WTC11 (cell line): ENCODE measurements at regions not wholly inside any gene's neighbourhood (a gene's known extent, or its start where the extent isn't known, plus 50 kb on each side); places are given as distances from the start of the nearest gene placed in this dataset.

ENCODE experiments used
- ATAC-seq: fragments of 200-7000 bp; cut with Tn5 transposase; 2 replicates; pipeline ENCODE4 v1.10.0; 2021; ENCODE audit warnings: mild to moderate bottlenecking, moderate library complexity
- CTCF ChIA-PET: fragments of 300-600 bp; sonication (Branson Sonifier 250); formaldehyde crosslinking; loops from one replicate; lab custom pipeline; 2021; ENCODE audit warnings: antibody characterized with exemption; lab: Charles Lee
- POLR2A ChIA-PET: fragments of 350-600 bp; sonication (Branson Sonifier 250); formaldehyde crosslinking; loops from one replicate; lab custom pipeline; 2021; ENCODE audit warnings: antibody characterized with exemption; lab: Charles Lee
- DNase-seq: peaks from one replicate; pipeline ENCODE4 v3.0.0; 2021; ENCODE audit warnings: low spot score
- H3K27ac Mint-ChIP-seq: 2 replicates; pipeline ENCODE4 v1.8.0; 2021; ENCODE audit warnings: mixed read lengths
- H3K27me3 Mint-ChIP-seq: 2 replicates; pipeline ENCODE4 v1.8.0; 2021; ENCODE audit warnings: low read depth, mild to moderate bottlenecking, moderate library complexity, mixed read lengths
- H3K36me3 Mint-ChIP-seq: 2 replicates; pipeline ENCODE4 v1.8.0; 2021; ENCODE audit warnings: mixed read lengths
- H3K4me1 Mint-ChIP-seq: 2 replicates; pipeline ENCODE4 v1.8.0; 2022; ENCODE audit warnings: mixed read lengths
- H3K4me3 Mint-ChIP-seq: 2 replicates; pipeline ENCODE4 v1.8.0; 2021; ENCODE audit warnings: mild to moderate bottlenecking, moderate library complexity, mixed read lengths
- H3K9me3 Mint-ChIP-seq: 2 replicates; pipeline ENCODE4 v1.8.0; 2021; ENCODE audit warnings: mixed read lengths
- ATF1 ChIP-seq: sonication (generic); formaldehyde crosslinking; IDR thresholded peaks from 2 replicates; pipeline ENCODE4 v1.8.1; 2023; ENCODE audit warnings: mild to moderate bottlenecking, moderate library complexity, missing genetic modification reagents
- FOXJ3 ChIP-seq: sonication (generic); formaldehyde crosslinking; IDR thresholded peaks from 2 replicates; pipeline ENCODE4 v1.9.0; 2021; ENCODE audit warnings: missing genetic modification reagents, mild to moderate bottlenecking, borderline replicate concordance
- MAX ChIP-seq: sonication (generic); formaldehyde crosslinking; IDR thresholded peaks from 2 replicates; pipeline ENCODE4 v1.8.0; 2022; ENCODE audit warnings: mild to moderate bottlenecking, missing genetic modification reagents
- MYBL2 ChIP-seq: sonication (generic); formaldehyde crosslinking; IDR thresholded peaks from 2 replicates; pipeline ENCODE4 v1.8.1; 2023; ENCODE audit warnings: mild to moderate bottlenecking, moderate library complexity, missing genetic modification reagents
- TEAD1 ChIP-seq: sonication (generic); formaldehyde crosslinking; IDR thresholded peaks from 2 replicates; pipeline ENCODE4 v1.8.0; 2022; ENCODE audit warnings: mild to moderate bottlenecking, missing genetic modification reagents
- TEAD4 ChIP-seq: sonication (generic); formaldehyde crosslinking; IDR thresholded peaks from 2 replicates; pipeline ENCODE4 v1.8.0; 2022; ENCODE audit warnings: mild to moderate bottlenecking, missing genetic modification reagents
- TP53 ChIP-seq: sonication (generic); formaldehyde crosslinking; IDR thresholded peaks from 2 replicates; pipeline ENCODE4 v1.8.1; 2023; ENCODE audit warnings: mild to moderate bottlenecking, missing genetic modification reagents
- ZNF138 ChIP-seq: sonication (generic); formaldehyde crosslinking; conservative IDR thresholded peaks from 2 replicates; pipeline ENCODE4 v1.8.1; 2022; ENCODE audit warnings: mild to moderate bottlenecking, moderate library complexity, missing genetic modification reagents
- ZNF232 ChIP-seq: sonication (generic); formaldehyde crosslinking; IDR thresholded peaks from 2 replicates; pipeline ENCODE4 v1.8.0; 2022; ENCODE audit warnings: mild to moderate bottlenecking, missing genetic modification reagents
- ZNF263 ChIP-seq: sonication (generic); formaldehyde crosslinking; IDR thresholded peaks from 2 replicates; pipeline ENCODE4 v1.8.1; 2022; ENCODE audit warnings: low read depth, mild to moderate bottlenecking, moderate library complexity, missing genetic modification reagents
- TF ChIP-seq, protein P1 (sequence below): fragments of 250-450 bp; sonication (Bioruptor Pico); IDR thresholded peaks from 2 replicates; pipeline ENCODE4 v1.9.0; 2021; ENCODE audit warnings: mild to moderate bottlenecking
- TF ChIP-seq, protein P2 (sequence below): sonication (generic); formaldehyde crosslinking; IDR thresholded peaks from 2 replicates; pipeline ENCODE4 v1.8.1; 2023; ENCODE audit warnings: mild to moderate bottlenecking, missing genetic modification reagents, moderate library complexity
- TF ChIP-seq, protein P3 (sequence below): sonication (generic); formaldehyde crosslinking; IDR thresholded peaks from 2 replicates; pipeline ENCODE4 v1.8.1; 2022; ENCODE audit warnings: low read depth, missing genetic modification reagents, borderline replicate concordance
- TF ChIP-seq, protein P4 (sequence below): sonication (generic); formaldehyde crosslinking; IDR thresholded peaks from 2 replicates; pipeline ENCODE4 v1.8.0; 2023; ENCODE audit warnings: mild to moderate bottlenecking, missing genetic modification reagents

- DNase-seq (no peak), ATAC-seq (no peak)
- ChIA-PET POLR2A (no interaction called here), CTCF (interaction anchor here (1.3 kb wide), 1 partner anchor 366 kb away, joined by 4 read pairs; no protein-coding TSS in a partner anchor)
- peaks cover 3% of the 10 kb centered on the region; the same call in 1 of the 2 replicates for H3K9me3 Mint-ChIP-seq
- no peak overlapping the region for H3K4me3 Mint-ChIP-seq
- H3K27ac Mint-ChIP-seq = no peak overlapping the region
- no peaks in the 10 kb centered on the region for H3K27me3 Mint-ChIP-seq
- no peaks in the 10 kb centered on the region; the same call in 1 of the 2 replicates for H3K4me1 Mint-ChIP-seq
- H3K36me3 Mint-ChIP-seq = no peaks in the 10 kb centered on the region
- TF ChIP-seq TP53 (no peak), TEAD4 (CRISPR knock-in tag) (no peak), MYBL2 (CRISPR knock-in tag) (no peak), FOXJ3 (CRISPR knock-in tag) (no peak), ZNF138 (CRISPR knock-in tag) (no peak), ZNF232 (CRISPR knock-in tag) (no peak)
- TF ChIP-seq, protein P1, sequence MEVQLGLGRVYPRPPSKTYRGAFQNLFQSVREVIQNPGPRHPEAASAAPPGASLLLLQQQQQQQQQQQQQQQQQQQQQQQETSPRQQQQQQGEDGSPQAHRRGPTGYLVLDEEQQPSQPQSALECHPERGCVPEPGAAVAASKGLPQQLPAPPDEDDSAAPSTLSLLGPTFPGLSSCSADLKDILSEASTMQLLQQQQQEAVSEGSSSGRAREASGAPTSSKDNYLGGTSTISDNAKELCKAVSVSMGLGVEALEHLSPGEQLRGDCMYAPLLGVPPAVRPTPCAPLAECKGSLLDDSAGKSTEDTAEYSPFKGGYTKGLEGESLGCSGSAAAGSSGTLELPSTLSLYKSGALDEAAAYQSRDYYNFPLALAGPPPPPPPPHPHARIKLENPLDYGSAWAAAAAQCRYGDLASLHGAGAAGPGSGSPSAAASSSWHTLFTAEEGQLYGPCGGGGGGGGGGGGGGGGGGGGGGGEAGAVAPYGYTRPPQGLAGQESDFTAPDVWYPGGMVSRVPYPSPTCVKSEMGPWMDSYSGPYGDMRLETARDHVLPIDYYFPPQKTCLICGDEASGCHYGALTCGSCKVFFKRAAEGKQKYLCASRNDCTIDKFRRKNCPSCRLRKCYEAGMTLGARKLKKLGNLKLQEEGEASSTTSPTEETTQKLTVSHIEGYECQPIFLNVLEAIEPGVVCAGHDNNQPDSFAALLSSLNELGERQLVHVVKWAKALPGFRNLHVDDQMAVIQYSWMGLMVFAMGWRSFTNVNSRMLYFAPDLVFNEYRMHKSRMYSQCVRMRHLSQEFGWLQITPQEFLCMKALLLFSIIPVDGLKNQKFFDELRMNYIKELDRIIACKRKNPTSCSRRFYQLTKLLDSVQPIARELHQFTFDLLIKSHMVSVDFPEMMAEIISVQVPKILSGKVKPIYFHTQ (CRISPR knock-in tag) = no peak
- TF ChIP-seq, protein P2, sequence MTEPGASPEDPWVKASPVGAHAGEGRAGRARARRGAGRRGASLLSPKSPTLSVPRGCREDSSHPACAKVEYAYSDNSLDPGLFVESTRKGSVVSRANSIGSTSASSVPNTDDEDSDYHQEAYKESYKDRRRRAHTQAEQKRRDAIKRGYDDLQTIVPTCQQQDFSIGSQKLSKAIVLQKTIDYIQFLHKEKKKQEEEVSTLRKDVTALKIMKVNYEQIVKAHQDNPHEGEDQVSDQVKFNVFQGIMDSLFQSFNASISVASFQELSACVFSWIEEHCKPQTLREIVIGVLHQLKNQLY (CRISPR knock-in tag) = no peak
- TF ChIP-seq, protein P3, sequence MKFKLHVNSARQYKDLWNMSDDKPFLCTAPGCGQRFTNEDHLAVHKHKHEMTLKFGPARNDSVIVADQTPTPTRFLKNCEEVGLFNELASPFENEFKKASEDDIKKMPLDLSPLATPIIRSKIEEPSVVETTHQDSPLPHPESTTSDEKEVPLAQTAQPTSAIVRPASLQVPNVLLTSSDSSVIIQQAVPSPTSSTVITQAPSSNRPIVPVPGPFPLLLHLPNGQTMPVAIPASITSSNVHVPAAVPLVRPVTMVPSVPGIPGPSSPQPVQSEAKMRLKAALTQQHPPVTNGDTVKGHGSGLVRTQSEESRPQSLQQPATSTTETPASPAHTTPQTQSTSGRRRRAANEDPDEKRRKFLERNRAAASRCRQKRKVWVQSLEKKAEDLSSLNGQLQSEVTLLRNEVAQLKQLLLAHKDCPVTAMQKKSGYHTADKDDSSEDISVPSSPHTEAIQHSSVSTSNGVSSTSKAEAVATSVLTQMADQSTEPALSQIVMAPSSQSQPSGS = no peak
These were observed 103.3 kb upstream of the PRR23E start for GRCh38 chr3:127089486-127090145.

DNA sequence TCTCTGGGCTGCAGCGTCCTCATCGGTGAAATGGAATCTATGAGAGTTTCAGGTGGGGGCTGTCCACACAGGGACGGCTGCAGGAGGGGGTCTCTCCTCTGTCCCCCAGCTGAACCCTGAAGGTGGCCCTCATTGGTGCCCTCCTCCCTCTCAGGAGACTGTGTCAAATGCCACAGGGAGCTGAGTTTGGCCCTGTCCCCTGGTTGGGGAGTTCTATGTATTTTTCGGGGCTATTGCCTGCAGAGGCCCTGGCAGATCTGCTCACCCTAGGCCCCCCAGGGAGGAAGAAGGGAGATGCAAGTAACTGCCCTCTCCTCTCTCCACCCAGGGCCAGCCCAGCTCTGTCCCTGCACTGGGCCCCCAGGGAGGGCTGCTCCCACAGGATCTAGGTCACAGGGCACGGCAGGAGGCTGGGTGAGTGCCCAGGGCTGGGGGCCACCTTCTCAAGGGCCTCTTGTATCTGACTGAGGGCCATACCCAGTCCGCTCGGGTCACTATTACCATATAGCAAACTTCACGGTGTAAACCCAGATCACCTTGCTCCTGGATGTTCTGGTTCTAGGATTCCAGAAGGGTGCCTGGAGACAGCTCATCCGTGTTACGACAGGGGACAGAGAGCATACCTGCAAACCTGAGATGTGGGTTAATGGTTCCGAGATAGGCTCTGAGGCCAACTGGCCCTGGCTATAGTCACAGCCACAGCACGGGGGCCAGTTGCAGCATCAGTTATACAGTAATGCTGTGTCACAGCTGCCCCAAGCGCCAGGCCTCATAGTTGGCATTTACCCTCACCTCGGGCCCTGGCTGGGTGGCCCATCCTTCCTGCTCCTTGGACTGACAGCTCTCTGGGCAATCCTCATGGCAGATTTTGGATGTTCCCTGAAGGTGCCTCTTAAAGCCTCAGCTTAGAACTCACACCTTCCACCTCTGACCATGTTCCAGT, 102.4 kb upstream of the PRR23E start:
- ATAC-seq = no peak
- TF ChIP-seq ZNF263 (CRISPR knock-in tag) (no peak), TEAD1 (CRISPR knock-in tag) (no peak), ATF1 (CRISPR knock-in tag) (no peak), ZNF138 (CRISPR knock-in tag) (no peak), MAX (CRISPR knock-in tag) (no peak)
- TF ChIP-seq, protein P4, sequence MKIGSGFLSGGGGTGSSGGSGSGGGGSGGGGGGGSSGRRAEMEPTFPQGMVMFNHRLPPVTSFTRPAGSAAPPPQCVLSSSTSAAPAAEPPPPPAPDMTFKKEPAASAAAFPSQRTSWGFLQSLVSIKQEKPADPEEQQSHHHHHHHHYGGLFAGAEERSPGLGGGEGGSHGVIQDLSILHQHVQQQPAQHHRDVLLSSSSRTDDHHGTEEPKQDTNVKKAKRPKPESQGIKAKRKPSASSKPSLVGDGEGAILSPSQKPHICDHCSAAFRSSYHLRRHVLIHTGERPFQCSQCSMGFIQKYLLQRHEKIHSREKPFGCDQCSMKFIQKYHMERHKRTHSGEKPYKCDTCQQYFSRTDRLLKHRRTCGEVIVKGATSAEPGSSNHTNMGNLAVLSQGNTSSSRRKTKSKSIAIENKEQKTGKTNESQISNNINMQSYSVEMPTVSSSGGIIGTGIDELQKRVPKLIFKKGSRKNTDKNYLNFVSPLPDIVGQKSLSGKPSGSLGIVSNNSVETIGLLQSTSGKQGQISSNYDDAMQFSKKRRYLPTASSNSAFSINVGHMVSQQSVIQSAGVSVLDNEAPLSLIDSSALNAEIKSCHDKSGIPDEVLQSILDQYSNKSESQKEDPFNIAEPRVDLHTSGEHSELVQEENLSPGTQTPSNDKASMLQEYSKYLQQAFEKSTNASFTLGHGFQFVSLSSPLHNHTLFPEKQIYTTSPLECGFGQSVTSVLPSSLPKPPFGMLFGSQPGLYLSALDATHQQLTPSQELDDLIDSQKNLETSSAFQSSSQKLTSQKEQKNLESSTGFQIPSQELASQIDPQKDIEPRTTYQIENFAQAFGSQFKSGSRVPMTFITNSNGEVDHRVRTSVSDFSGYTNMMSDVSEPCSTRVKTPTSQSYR (CRISPR knock-in tag) = no peak
- POLR2A ChIA-PET = no interaction called here
- peaks cover 5% of the 10 kb centered on the region for H3K36me3 Mint-ChIP-seq
- no peak for DNase-seq
- H3K27me3 Mint-ChIP-seq = no peaks in the 10 kb centered on the region
- CTCF ChIA-PET = interaction anchor here (1.3 kb wide), 1 partner anchor 365 kb away, joined by 4 read pairs; no protein-coding TSS in a partner anchor
- no peak overlapping the region for H3K27ac Mint-ChIP-seq
- peaks cover 8% of the 10 kb centered on the region for H3K9me3 Mint-ChIP-seq
- no peaks in the 10 kb centered on the region; the same call in 1 of the 2 replicates for H3K4me1 Mint-ChIP-seq
- H3K4me3 Mint-ChIP-seq = no peak overlapping the region
